Activated CD8-positive, alpha-beta T cell treated with anti-CD3 and anti-CD28 coated beads for 36 hours (primary cell): ENCODE measurements at regions not wholly inside any gene's neighbourhood (a gene's known extent, or its start where the extent isn't known, plus 50 kb on each side); places are given as distances from the start of the nearest gene placed in this dataset.

Experiments
- ATAC-seq: fragments of 200-7000 bp; cut with Tn5 transposase; one replicate; pipeline ENCODE4 v1.10.0; 2021; ENCODE audit warnings: mild to moderate bottlenecking, moderate library complexity
- CTCF ChIA-PET: fragments of 350-600 bp; sonication (Branson Sonifier 250); formaldehyde crosslinking; loops from one replicate; lab custom pipeline; 2021; ENCODE audit warnings: antibody characterized with exemption; lab: Charles Lee
- POLR2A ChIA-PET: fragments of 350-600 bp; sonication (Branson Sonifier 250); formaldehyde crosslinking; loops from one replicate; lab custom pipeline; 2021; ENCODE audit warnings: antibody characterized with exemption; lab: Charles Lee
- DNase-seq: peaks from one replicate; pipeline ENCODE4 v3.0.0-alpha.2; 2020
- H3K27ac Mint-ChIP-seq: one replicate; pipeline ENCODE4 v1.8.0; 2021; ENCODE audit warnings: mild to moderate bottlenecking, mixed read lengths
- H3K27me3 Mint-ChIP-seq: one replicate; pipeline ENCODE4 v1.8.0; 2021; ENCODE audit warnings: mixed read lengths
- H3K36me3 Mint-ChIP-seq: one replicate; pipeline ENCODE4 v1.8.0; 2021; ENCODE audit warnings: low read depth, mixed read lengths
- H3K4me1 Mint-ChIP-seq: one replicate; pipeline ENCODE4 v1.8.0; 2021; ENCODE audit warnings: low read depth, mixed read lengths
- H3K4me3 Mint-ChIP-seq: one replicate; pipeline ENCODE4 v1.8.0; 2021; ENCODE audit warnings: mild to moderate bottlenecking, moderate library complexity, mixed read lengths
- H3K9me3 Mint-ChIP-seq: one replicate; pipeline ENCODE4 v1.8.0; 2021; ENCODE audit warnings: mixed read lengths
- CTCF ChIP-seq: fragments of 200-600 bp; IDR thresholded peaks from one replicate; pipeline ENCODE4 v1.8.0; 2022; ENCODE audit warnings: antibody characterized with exemption, mild to moderate bottlenecking
- intact Hi-C: fragments of 100-400 bp; cut with micrococcal nuclease; formaldehyde crosslinking; loops from one replicate; pipeline ENCODE4 v1.10.0; 2022

- Mint-ChIP-seq H3K9me3 (peaks cover 19% of the 10 kb centered on the region), H3K4me3 (no peak overlapping the region), H3K4me1 (no peaks in the 10 kb centered on the region), H3K27ac (no peak overlapping the region), H3K36me3 (no peaks in the 10 kb centered on the region), H3K27me3 (no peaks in the 10 kb centered on the region)
- TF ChIP-seq CTCF, result no peak
- DNase-seq, result no peak
- ChIA-PET CTCF (no interaction called here), POLR2A (no interaction called here)
- no peak for ATAC-seq
- intact Hi-C loops, result no loop called here
Observed at GRCh38 chr13:80828759-80829158, 487.8 kb upstream of the SPRY2 start.

GRCh38 chr13:80825276-80825675 lies 484.4 kb upstream of the SPRY2 start:
- POLR2A ChIA-PET, result no interaction called here
- ATAC-seq (no peak), DNase-seq (no peak)
- peaks cover 14% of the 10 kb centered on the region for H3K9me3 Mint-ChIP-seq
- no peaks in the 10 kb centered on the region for H3K27me3 Mint-ChIP-seq
- H3K36me3 Mint-ChIP-seq, result no peaks in the 10 kb centered on the region
- CTCF ChIA-PET, result no interaction called here
- no peak overlapping the region for H3K4me3 Mint-ChIP-seq
- intact Hi-C loops, result no loop called here
- TF ChIP-seq CTCF, result no peak
- H3K27ac Mint-ChIP-seq, result no peak overlapping the region
- no peaks in the 10 kb centered on the region for H3K4me1 Mint-ChIP-seq

- ChIA-PET CTCF (interaction anchor here (1.0 kb wide), 1 partner anchor 29 kb away, joined by 3 read pairs; no protein-coding TSS in a partner anchor), POLR2A (no interaction called here)
- DNase-seq (no peak), ATAC-seq (no peak)
- intact Hi-C loops, result no loop called here
- no peaks in the 10 kb centered on the region for H3K4me1 Mint-ChIP-seq
- H3K27me3 Mint-ChIP-seq, result no peaks in the 10 kb centered on the region
- H3K4me3 Mint-ChIP-seq, result no peak overlapping the region
- H3K9me3 Mint-ChIP-seq, result peaks cover 14% of the 10 kb centered on the region
- no peaks in the 10 kb centered on the region for H3K36me3 Mint-ChIP-seq
- no peak for TF ChIP-seq CTCF
- no peak overlapping the region for H3K27ac Mint-ChIP-seq
Observed at GRCh38 chr13:80824229-80824628, 483.3 kb upstream of the SPRY2 start.

- intact Hi-C loops, result no loop called here
- H3K27me3 Mint-ChIP-seq, result no peaks in the 10 kb centered on the region
- ATAC-seq (no peak), DNase-seq (no peak)
- no peak overlapping the region for H3K27ac Mint-ChIP-seq
- no peak for TF ChIP-seq CTCF
- ChIA-PET CTCF (no interaction called here), POLR2A (no interaction called here)
- peaks cover 13% of the 10 kb centered on the region for H3K9me3 Mint-ChIP-seq
- H3K4me1 Mint-ChIP-seq, result no peaks in the 10 kb centered on the region
- H3K4me3 Mint-ChIP-seq, result no peak overlapping the region
- no peaks in the 10 kb centered on the region for H3K36me3 Mint-ChIP-seq
Observed at GRCh38 chr13:80823472-80823871, 482.5 kb upstream of the SPRY2 start.

GRCh38 chr13:80821466-80821865 lies 480.5 kb upstream of the SPRY2 start:
- H3K36me3 Mint-ChIP-seq, result no peaks in the 10 kb centered on the region
- peaks cover 7% of the 10 kb centered on the region for H3K9me3 Mint-ChIP-seq

More at GRCh38 chr13:80821466-80821865, 480.5 kb upstream of the SPRY2 start:
- DNase-seq, result no peak
- ChIA-PET CTCF (no interaction called here), POLR2A (no interaction called here)
- no peak overlapping the region for H3K4me3 Mint-ChIP-seq
- no peaks in the 10 kb centered on the region for H3K27me3 Mint-ChIP-seq
- ATAC-seq, result no peak
- no peak overlapping the region for H3K27ac Mint-ChIP-seq
- intact Hi-C loops, result no loop called here
- TF ChIP-seq CTCF, result no peak
- no peaks in the 10 kb centered on the region for H3K4me1 Mint-ChIP-seq
